Fibroblast of skin of left quadriceps (primary cell): ENCODE measurements at regions not wholly inside any gene's neighbourhood (a gene's known extent, or its start where the extent isn't known, plus 50 kb on each side); places are given as distances from the start of the nearest gene placed in this dataset.

ENCODE experiments used
- DNase-seq, 2 experiments: peaks; one replicate each; pipeline ENCODE4 v3.0.0-alpha.2; 2013; ENCODE audit warnings: low read depth in 2 of 2

DNA sequence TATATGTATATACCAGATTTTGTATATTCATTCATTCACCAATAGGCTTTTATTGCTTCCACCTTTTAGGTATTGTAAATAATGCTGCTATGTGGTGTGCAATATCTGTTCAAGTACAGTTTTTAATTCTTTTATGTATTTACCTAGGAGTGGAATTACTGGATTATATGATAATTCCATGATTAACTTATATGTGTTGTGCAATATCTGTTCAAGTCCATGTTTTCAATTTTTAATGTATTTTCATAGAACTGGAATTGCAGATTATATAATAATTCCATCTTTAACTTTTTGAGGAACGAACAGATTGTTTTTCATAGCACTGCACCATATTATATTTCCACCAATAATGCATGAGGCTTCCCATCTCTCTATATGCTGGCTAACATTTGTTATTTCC is 50.6 kb upstream of the L3MBTL4 start:
- no peak for DNase-seq

DNA sequence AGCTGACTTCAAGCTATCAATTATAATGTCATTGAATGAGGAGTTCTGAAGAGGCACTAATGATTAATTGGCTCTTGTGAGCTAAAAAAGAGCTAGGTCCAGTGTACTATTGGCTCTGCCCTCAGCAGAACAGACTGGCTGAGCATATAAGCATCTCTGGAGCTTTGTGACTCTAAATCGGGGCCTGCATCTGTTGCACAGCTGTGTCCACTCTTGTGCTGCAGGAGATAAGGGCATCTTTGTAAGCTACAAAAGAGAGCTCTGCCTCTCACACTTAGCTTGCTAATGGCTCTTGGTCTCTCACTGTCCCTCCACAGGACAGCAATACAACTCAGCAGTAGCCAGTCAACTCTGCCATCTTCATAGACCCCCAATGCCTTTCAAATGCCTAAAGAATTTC is 61.5 kb upstream of the L3MBTL4 start:
- DNase-seq: no peak

DNA sequence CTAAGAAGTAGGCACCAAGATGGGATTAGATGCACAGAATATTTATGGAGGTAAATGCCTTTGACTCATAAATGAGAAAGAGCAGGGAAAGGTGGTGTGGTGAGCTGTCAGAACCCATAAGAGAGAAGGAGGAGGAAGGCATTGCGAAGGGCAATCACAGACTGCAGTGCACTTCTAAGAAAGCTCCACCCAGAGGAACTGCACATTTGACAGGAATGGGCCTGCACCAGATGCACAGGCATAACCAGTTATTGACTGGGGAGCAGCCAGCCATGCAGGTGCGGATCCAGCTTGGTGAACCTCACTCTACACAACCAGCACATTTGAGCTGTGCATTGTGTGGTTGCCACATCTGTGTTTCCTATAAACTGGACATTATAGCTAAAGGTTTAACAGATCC is 62.2 kb upstream of the L3MBTL4 start:
- no peak for DNase-seq

DNA sequence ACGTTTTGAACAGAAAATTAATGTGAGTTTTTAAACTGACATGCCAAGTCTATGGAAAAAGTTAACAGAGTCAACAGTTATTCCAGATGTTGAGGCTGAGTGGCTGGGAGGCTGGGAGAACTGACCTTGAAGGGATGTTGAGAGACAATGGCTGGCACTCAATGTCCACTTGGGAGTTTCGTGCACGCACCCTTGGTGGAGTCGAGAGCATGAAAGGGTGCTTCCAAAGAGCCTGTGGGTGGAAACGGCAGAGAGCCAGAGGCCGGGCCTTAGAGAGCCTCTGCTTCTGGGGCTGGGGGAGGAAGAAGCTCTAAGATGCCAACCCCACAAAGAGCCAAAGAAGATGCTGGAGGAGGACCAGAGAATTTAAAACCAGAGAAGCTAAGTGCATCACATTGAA is 63.4 kb upstream of the L3MBTL4 start:
- no peak for DNase-seq

DNA sequence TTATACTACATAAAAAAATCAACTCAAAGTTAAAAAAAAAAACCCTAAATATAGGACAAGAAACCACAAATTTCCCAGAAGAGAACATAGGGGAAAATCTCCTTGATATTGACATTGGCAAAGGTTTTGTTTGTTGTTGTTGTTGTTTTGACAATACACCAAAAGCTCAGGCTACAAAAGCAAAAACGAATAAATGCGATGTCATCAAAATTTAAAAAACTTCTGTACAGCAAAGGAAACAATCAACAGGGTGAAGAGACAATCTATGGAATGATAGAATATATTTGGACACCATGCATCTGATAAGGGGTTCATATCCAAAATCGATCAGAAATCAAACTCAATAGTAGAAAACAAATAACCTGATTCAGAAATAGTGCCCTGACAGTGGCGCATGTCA is 65.0 kb upstream of the L3MBTL4 start:
- no peak for DNase-seq

DNA sequence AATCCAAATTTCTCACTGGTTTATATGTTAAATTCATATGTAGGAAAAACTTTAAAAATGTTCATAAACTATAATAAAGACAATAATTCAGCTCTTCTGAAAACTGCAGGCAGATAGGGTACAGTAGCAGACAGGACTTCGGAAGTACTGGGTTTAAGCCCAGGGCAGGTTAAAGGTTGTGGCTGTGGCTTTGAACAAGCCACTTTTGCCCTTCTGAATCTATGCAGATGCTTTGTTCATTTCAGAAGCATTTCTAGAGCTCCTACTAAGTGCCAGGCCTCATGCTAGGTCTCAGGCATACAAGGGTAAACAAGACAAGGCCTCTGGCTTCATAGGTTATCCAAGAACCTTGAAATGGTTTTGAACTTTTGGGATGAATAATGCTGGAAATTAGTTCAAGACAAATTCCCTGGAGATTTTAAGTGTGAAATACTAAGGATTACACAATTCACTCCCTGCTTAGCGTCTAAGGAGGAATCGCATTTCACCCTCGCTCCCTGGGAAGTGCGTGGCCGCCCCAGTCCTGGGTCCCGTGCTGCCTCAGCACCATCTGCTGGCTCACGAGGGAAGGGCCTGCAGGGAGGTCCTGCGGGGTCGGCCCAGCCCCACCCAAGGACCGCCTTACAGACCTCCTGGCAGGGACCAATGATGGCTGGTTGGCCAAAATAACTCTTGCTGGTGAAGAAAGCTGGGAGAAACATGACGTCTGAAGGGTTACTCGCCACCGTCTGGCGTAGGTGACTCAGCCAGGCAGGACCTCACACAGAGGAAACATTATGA is 67.7 kb upstream of the L3MBTL4 start:
- peak; percentile 80 to 81 for DNase-seq

DNA sequence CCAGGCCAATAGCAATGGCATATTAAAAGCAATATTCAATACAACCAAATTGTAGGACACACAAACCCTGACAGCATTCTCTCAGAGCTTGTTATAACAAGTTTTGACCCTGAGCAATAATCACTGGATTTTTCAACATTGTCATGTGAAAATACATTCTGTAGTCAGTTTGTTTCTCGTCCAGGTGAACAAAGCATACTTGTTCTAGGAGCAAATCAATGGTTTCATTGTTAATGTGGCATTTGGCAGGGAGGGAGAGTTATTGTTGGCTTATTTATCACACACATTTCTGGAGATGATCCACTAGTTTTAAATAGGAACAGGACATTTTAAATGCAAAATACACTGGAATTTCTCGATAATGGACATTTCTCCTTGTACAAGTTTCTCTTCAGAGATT is 69.9 kb upstream of the L3MBTL4 start:
- no peak for DNase-seq

DNA sequence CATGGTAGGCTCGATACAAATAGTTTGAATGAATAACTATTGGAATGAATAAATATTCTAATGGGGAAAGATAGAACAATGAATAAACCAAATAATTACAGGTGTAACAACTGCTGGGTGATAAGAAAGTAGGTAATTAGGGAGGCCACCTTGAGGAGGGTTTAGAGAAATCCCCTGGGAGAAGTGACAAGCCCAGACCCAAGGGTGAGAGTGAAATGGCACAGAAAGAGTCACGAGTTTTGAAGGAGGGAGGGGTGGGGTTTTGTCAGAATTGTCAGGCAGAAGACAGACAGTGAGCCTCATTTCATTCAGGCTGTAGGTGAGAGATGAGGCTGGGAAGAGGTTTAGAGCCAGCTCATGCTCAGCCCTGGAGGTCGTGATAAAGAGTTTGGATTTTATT is 71.6 kb upstream of the L3MBTL4 start:
- DNase-seq: no peak

DNA sequence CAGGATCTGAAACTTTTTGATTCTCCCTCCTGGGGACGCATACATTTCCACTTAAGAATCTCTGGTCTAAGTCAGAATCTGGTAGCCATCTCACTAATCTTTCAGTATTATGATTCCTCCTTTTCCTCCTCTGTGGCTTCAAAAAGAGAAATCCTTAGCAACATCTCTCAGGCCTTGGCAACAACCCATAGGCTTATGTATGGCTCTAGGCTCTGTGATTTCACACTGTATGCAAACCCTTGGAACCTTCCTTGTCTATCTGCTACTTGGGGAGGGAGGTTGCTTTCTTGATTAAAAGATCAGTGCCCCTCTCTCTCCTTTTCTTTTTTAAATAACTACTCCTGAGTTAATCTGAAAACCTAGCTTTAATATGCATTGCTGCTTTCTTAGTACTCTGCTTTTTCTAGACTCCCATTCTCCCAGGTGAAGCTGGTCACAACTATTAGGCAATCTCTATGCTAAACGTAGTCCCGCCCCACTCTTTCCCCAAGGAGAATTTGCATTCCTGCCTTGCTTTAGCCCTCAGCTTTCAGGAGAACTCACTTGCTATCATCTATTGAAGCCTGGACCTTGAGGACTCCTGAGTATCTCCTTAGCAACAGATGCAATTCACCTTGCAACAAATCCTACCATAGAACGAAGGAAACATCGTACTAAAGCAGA is 72.2 kb upstream of the L3MBTL4 start:
- DNase-seq: no peak

DNA sequence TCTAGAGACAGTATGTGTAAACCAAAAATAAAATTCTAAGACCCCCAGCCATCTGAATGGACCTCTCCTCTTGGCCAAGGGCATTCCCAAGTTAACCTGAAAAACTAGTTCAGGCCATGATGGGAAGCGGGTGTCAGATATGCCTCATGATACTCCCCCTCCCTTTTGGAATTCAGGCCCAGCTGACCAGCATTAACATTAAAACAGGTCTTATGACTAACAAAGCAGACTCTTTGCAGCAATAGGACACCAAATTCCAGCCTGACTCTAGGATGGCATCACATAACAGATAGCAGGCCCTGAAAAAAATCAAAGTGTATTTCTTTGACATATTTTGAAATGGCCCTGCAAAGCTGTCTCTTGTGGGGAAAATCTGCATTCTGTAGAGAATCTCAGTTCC is 73.3 kb upstream of the L3MBTL4 start:
- DNase-seq: no peak

DNA sequence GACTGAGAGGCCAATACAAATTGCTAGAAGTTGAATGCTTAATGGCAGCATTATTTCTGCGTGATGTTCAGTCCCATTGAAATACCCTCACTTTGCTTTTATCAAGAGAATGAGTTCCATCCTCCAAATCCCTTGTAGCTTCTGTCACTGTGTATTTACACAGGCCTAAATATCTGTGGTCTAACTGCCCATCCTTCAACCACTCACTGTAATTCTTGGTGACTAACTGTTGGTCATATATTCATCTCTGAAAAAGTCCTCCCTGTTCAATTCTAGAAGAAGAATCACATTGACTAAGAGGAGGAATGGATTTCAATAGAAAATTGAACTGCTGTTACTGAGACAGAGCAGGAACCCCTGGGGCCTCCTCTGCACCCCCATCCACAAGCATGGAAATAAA is 74.2 kb upstream of the L3MBTL4 start:
- no peak for DNase-seq

DNA sequence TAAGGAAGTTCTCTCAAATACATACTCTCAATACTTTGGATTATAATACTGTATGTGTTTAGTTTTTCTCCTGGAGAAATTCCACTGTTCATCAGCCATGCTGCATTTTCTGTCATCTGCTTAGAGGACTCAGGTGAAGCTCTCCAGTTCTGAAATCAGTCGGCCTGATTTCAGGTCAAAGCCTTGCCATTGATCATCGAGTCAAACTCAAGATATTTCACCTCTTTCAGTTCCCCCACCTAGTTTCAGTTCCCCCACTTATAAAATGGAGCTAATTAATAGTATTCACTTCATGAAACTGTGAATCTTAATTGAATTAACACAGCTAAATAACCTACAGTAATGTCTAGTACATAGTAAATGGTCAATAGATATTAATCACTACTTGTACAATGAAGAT is 75.3 kb upstream of the L3MBTL4 start:
- DNase-seq: no peak

DNA sequence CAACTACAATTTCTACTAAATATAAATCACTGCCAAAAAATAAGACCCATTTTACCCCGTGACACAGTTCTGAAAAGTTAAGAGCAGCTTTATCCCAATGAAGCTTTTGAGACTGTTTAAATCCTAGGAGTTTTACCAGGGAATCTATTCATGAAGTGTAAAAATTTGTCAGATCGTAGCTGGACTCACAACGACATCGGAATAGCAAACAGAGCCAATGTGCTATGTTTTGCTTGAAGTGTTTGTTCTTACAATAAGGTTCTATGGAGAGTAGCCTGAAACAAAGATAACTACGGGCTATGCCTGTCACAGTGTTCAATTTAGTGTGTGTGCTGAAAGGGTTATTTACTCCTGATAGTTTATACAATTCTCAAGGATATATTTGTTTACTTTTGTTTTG is 78.5 kb upstream of the L3MBTL4 start:
- no peak for DNase-seq

DNA sequence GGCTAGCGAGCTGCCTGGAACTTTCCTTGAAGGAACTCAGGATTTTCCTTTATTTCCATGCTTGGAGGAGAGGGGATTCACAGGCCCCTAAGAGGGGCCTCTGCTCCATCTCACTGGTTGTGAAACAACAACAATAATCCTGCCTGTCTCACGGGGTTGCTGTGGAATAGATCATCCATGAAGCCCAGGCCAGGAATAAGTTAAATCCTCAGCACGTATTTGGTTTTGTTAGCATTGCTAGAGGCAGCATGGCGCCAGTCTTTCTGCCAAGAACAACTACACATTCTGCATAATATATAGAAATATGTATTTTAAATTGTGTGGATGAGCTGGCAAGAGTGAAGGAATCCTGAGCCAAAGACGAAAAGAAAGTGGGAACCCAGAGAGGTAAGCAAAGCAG is 80.8 kb upstream of the L3MBTL4 start:
- DNase-seq: no peak

DNA sequence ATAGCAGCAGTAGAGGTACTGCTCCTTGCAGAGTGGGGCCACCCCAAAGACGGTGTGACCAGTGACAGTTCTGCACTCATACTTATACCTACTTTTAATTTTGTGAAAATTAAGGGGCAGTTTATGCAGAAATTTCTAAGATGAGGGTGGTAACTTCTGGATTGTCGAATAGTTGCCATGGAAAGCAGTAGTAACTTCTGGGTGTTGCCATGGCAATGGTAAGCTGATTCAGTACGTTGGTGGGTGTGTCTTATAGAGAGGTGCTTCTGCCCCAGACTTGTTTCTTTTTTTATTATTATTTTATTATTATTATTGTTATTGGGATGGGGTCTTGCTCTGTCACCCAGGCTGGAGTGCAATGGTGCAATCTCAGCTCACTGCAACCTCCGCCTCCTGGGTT is 82.8 kb upstream of the L3MBTL4 start:
- no peak for DNase-seq

DNA sequence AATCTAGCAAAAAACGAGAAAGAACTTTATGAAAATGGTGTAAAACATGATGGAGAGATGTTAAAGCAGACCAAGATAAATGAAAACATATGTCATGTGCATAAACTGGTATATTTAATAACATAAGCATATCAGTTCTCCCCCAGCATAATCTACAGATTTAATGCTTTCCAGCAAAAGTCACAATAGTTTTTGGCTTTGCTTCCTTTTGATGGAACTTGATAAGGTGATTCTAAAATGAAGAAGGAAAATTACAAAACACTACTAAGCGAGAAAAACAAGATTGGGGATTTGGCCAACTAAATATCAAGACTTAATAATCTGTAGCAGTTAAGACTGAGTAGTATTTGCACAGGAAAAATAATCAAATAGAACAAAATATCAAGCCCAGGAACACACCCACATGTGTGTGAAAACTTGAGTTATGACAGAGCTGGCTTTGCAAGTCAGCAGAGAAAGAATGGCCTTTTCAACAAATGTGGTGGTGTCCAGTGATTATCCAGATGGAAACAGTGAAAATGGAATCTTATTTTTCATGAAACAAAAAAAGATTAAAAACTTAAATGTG is 83.7 kb upstream of the L3MBTL4 start:
- DNase-seq: no peak

DNA sequence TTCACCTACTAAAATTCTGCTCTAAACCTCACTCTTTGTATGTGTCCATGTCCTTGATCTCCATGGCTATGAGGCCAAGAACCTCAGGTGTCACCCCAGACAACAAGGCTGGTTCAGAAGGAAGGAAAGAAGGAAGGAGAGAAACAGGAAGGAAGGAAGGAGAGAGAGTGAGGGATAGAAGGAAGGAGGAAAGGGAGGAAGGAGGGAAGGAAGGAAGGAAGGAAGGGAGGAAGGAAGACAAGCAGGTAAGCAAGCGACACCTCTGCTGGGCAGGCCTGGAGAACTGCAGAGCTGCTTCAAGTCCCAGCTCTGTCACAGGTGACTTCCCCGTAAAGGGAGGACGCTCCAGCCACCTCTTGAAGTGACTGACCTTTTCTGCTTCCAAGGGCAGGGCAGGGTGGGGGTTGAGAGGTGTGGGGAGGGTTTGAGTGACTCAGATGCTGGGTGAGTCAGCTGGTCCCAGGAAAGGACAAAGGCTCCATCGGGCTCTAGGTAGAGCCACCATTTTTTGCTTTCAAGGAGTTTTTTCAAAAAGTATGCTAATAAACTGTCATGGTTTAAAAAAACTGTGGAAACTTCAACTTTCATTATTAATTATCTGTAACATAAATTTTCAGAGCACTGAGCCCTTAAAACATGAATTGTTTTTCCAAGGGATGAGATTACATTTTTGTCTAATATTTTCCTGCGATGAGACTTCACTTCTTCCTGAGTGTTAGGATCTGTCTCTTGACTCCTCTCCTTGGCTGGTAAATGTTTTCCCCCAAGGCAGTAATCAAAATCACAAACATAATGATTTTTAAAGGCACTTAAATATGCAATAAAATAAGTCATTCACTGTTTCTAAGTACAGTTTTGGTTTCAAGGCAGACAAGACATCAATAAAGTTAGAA is 90.1 kb upstream of the L3MBTL4 start:
- no peak for DNase-seq

DNA sequence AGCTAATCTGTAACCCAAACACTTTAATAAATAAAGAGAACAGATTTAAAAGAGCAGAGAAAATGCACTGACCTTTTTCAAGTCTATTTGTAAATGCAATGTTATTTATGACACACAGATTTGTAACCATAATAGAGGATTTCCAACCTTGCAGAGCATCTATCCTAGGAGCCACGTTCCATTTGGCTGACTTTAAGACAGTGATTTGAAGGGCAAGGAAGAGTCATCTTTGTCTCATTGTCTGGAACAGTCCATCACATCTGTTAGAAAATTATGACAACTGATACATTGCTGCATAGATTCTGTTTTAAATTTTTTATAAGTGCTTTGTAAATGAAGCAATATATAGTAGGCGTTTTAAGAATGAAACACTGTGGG is 90.8 kb upstream of the L3MBTL4 start:
- no peak for DNase-seq

DNA sequence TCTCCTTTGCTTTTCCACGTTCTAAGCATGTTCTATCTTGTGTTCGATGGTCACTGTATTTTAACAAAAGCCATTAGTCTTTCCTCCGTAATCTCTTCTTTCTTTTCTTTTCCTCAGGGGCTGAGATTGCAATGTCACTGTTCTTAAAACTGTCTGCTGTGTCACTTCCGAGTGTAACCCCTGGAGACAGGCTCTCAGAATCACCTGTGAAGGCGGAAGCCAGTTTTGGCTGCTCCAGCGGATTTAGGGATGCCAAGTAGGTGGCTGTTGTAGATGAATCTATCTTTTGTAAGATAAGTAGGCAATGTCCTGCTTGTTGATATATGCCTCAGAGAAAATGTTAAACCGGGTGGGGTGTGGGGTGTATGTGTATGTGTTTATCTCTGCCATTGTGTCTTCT is 94.7 kb upstream of the L3MBTL4 start:
- DNase-seq: no peak

DNA sequence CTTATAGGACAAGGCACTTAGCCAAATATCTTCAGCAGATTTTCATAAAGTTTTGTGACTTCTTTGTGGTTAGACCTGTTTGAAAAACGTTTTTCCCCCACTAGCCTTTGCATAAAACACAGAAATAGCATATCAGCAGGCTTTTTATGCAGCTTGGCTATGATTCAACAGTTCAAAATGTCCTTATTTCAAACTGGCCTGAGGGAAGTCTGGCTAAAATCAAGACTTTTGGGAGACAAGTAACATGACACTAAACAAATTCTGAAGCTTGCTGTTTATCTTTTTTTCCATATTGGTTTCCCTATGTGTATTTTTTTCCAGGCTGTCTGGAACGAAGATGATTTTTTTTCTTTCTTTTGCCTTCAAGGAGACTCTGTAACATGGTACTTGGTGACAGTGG is 95.1 kb upstream of the L3MBTL4 start:
- DNase-seq: no peak

DNA sequence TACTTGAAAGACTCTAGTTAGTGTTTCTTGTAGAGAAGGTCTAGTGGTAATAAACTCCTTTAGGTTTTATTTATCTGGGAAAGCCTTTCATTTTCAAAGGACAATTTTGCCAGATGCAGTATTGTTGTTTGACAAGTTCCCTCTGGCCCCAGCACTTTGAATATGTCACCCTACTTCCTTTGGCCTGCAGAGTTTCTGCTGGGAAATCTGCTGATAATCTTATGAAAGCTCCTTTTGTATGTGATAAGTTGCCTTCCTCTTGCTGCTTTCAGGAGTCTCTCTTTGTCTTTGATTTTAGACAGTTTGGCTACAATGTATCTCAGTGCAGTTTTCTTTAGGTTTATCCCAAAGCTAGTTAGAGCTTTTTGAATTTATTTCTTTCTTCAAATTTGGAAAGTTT is 106.2 kb upstream of the L3MBTL4 start:
- DNase-seq: no peak

DNA sequence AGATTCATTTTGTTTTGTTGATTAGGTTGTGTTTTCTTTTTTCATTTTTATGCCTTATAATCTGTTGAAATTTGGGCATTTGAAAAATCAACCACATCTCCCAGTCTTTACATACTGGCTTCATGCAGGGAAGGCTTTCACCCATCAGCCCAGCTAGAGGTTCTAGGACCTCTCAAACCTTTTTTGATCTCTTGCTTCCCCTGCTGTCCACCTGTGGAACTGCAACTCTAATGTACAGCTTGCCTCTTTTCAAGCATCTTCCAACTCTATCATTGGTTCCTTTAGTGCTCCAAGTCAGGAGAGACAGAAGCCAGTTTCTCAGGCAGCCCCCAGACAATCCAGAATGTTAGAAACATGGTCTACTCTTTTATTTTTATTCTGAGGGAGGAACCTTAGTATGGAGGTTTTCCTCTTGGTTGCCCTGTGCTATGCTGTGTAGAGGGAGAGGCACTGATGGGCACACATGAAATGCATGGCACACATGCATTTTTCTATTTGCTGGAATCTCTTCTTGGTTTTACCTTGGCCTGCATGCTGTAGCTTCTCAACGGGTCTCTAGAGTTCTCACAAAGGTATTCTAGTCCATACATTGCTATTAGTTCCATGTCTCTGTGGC is 107.2 kb upstream of the L3MBTL4 start:
- DNase-seq: peak in 1 of 2 experiments; percentile 9
